KMS-11 (cell line): ENCODE measurements at regions not wholly inside any gene's neighbourhood (a gene's known extent, or its start where the extent isn't known, plus 50 kb on each side); places are given as distances from the start of the nearest gene placed in this dataset.

ENCODE experiments used
- H2AFZ ChIP-seq: fragments of 200-600 bp; sonication (generic); 2 replicates; pipeline ENCODE4 v1.6.1; 2016; ENCODE audit warnings: antibody characterized with exemption, mixed run types, low read depth
- H3K27ac ChIP-seq: fragments of 200-600 bp; sonication (generic); 2 replicates; pipeline ENCODE4 v1.6.1; 2016; ENCODE audit warnings: mild to moderate bottlenecking, mixed run types
- H3K27me3 ChIP-seq: fragments of 200-600 bp; sonication (generic); 2 replicates; pipeline ENCODE4 v1.6.1; 2017; ENCODE audit warnings: mild to moderate bottlenecking, low read depth, mixed run types, moderate library complexity; ENCODE audit not compliant: insufficient read depth
- H3K36me3 ChIP-seq: fragments of 200-600 bp; sonication (generic); 2 replicates; pipeline ENCODE4 v1.6.1; 2017; ENCODE audit warnings: mild to moderate bottlenecking, mixed run types; ENCODE audit not compliant: insufficient read depth
- H3K4me1 ChIP-seq: fragments of 200-600 bp; sonication (generic); 2 replicates; pipeline ENCODE4 v1.6.1; 2016; ENCODE audit warnings: mild to moderate bottlenecking, low read depth, mixed run types; ENCODE audit not compliant: poor library complexity, severe bottlenecking
- H3K4me2 ChIP-seq: fragments of 200-600 bp; sonication (generic); 2 replicates; pipeline ENCODE4 v1.7.0; 2016; ENCODE audit warnings: mild to moderate bottlenecking, mixed run types
- H3K4me3 ChIP-seq: fragments of 200-600 bp; sonication (generic); IDR thresholded peaks from 2 replicates; pipeline ENCODE4 v1.6.1; 2017; ENCODE audit warnings: low read depth, low read length, mixed read lengths; ENCODE audit not compliant: insufficient read depth
- H3K79me2 ChIP-seq: fragments of 200-600 bp; sonication (generic); 2 replicates; pipeline ENCODE4 v1.6.1; 2016; ENCODE audit warnings: low read depth, mixed run types; ENCODE audit not compliant: insufficient read depth
- H3K9ac ChIP-seq: fragments of 200-600 bp; sonication (generic); 2 replicates; pipeline ENCODE4 v1.6.1; 2016; ENCODE audit warnings: mild to moderate bottlenecking, mixed run types
- H4K20me1 ChIP-seq: fragments of 200-600 bp; sonication (generic); 2 replicates; pipeline ENCODE4 v1.6.1; 2016; ENCODE audit warnings: mild to moderate bottlenecking, mixed run types; ENCODE audit not compliant: insufficient read depth
- CTCF ChIP-seq: fragments of 200-600 bp; sonication (generic); conservative IDR thresholded peaks from 2 replicates; pipeline ENCODE4 v1.6.1; 2017; ENCODE audit warnings: low read depth, mild to moderate bottlenecking, antibody characterized with exemption, low read length, moderate library complexity, mixed read lengths

GRCh38 chr11:19519912-19520641 is 192.6 kb upstream of the NAV2 start:
- no peaks in the 10 kb centered on the region for H3K27me3 ChIP-seq
- peaks cover 55% of the 10 kb centered on the region for H3K4me1 ChIP-seq
- no peak overlapping the region for H3K4me2 ChIP-seq
- no peaks in the 10 kb centered on the region for H3K36me3 ChIP-seq
- no peak overlapping the region for H2AFZ ChIP-seq
- H3K9ac ChIP-seq: no peak overlapping the region
- no peak overlapping the region for H3K4me3 ChIP-seq
- no peak for TF ChIP-seq CTCF
- no peaks in the 10 kb centered on the region; the same call in 1 of the 2 replicates for H3K79me2 ChIP-seq
- no peaks in the 10 kb centered on the region for H4K20me1 ChIP-seq
- no peak overlapping the region for H3K27ac ChIP-seq

GRCh38 chr11:19519353-19519752 is 193.3 kb upstream of the NAV2 start:
- Histone ChIP-seq H4K20me1 (no peaks in the 10 kb centered on the region), H3K4me2 (peak overlapping the region; percentile 64; the same call in 1 of the 2 replicates), H3K9ac (no peak overlapping the region), H3K27ac (no peak overlapping the region), H3K79me2 (peaks cover 4% of the 10 kb centered on the region; the same call in 1 of the 2 replicates), H3K4me1 (peaks cover 57% of the 10 kb centered on the region), H3K36me3 (no peaks in the 10 kb centered on the region), H3K27me3 (no peaks in the 10 kb centered on the region), H3K4me3 (no peak overlapping the region), H2AFZ (no peak overlapping the region)
- TF ChIP-seq CTCF: no peak

- H3K4me3 ChIP-seq: no peak overlapping the region
- H2AFZ ChIP-seq: peak overlapping the region; percentile 15; the same call in 1 of the 2 replicates
- peaks cover 7% of the 10 kb centered on the region; the same call in 1 of the 2 replicates for H3K79me2 ChIP-seq
- no peaks in the 10 kb centered on the region for H3K27me3 ChIP-seq
- peak overlapping the region; percentile 22; the same call in 1 of the 2 replicates for H3K9ac ChIP-seq
- no peaks in the 10 kb centered on the region for H3K36me3 ChIP-seq
- TF ChIP-seq CTCF: no peak
- H3K4me2 ChIP-seq: peak overlapping the region; percentile 79
- H3K4me1 ChIP-seq: peaks cover 91% of the 10 kb centered on the region
- H4K20me1 ChIP-seq: no peaks in the 10 kb centered on the region
- peak overlapping the region; percentile 88 for H3K27ac ChIP-seq
Observed at GRCh38 chr11:19513253-19513652, 199.4 kb upstream of the NAV2 start.

GRCh38 chr11:19512618-19513017 is 200.0 kb upstream of the NAV2 start:
- Histone ChIP-seq H4K20me1 (no peaks in the 10 kb centered on the region), H2AFZ (peak overlapping the region; percentile 15; the same call in 1 of the 2 replicates), H3K79me2 (peaks cover 7% of the 10 kb centered on the region; the same call in 1 of the 2 replicates), H3K4me3 (no peak overlapping the region), H3K4me1 (peaks cover 90% of the 10 kb centered on the region), H3K27me3 (no peaks in the 10 kb centered on the region), H3K27ac (peak overlapping the region; percentile 88), H3K9ac (peak overlapping the region; percentile 48; the same call in 1 of the 2 replicates), H3K4me2 (peak overlapping the region; percentile 79), H3K36me3 (no peaks in the 10 kb centered on the region)
- TF ChIP-seq CTCF: no peak
